GM18519 (cell line): ENCODE measurements at regions not wholly inside any gene's neighbourhood (a gene's known extent, or its start where the extent isn't known, plus 50 kb on each side); places are given as distances from the start of the nearest gene placed in this dataset.
"Not testable (repeated sequence)": the region's sequence is repeated elsewhere in the genome, so short reads cannot be mapped to it uniquely, and the experiment has no call there.

Source experiments
- ATAC-seq: cut with Tn5 transposase; IDR thresholded peaks from one replicate; pipeline ENCODE4 v1.9.1; 2021; ENCODE audit warnings: mild to moderate bottlenecking, moderate library complexity; ENCODE audit not compliant: unreplicated experiment, low FRiP score

DNA sequence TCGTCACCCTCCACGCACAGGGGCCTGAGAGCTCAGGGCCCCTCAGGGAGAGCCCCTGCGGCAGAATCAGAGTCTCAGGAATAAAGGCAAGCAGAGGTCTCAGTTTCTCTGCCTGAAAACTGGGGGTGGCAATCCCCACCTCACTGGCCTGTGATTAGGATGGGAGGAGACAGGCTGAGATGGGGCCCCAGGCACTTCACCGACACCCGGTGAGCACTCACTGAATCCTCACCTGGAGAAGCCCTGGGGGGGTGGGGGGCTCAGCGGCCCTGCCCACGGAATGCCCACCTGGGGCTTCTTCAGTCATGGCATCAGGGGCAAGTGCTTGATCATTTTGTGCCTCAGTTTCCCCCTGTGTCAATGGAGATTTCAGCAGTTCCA is 192.0 kb downstream of the LAT start:
- ATAC-seq: not testable (repeated sequence)

DNA sequence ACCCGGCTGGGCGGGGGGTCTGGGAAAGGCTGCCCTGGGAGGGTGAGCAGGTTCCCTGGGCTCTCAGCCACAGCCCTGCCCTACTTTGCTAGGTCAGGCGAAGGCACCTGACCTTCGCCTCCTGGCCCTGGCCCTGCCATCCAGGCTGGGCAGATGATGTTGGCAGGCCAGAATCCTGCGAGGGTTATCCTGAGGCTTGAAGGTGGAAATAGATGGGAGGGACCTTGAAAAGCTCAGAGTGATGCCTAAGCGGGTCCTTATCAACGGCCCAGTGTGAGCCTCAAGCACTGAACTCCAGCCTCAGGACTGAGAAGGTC is 191.3 kb downstream of the LAT start:
- not testable (repeated sequence) for ATAC-seq

DNA sequence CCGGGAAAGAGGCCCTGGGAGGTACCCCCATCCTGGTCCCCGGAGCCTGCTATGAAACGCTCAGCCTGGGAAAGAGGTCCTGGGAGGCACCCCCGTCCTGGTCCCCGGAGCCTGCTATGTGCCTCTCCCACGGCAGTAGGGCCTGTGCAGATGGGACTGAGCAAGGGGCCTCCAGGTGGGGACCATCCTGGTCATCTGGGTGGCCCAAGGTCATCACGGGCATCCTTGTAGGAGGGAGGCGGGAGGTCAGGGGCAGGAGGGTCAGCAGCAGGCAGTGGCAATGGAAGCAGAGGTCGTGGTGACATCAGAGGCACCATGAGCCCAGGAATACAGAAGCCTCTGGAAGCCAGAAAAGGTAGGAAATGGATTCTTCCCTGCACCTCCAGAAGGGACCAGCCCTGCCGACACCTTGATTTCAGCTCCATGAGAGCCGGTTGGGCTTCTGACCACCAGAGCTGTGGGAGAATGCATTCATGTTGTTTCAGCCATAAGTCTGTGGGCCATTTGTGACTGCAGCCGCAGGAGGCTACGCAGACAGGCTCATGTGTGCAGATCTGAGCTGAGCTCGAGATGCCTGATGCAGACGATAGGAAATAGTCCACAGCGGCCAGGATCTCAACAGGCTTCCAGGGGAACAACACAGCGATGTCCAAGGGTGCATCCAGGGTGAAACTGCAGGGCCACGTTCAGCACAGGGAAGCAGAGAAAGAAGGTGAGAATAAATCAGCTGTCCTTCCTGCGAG is 190.7 kb downstream of the LAT start:
- not testable (repeated sequence) for ATAC-seq

DNA sequence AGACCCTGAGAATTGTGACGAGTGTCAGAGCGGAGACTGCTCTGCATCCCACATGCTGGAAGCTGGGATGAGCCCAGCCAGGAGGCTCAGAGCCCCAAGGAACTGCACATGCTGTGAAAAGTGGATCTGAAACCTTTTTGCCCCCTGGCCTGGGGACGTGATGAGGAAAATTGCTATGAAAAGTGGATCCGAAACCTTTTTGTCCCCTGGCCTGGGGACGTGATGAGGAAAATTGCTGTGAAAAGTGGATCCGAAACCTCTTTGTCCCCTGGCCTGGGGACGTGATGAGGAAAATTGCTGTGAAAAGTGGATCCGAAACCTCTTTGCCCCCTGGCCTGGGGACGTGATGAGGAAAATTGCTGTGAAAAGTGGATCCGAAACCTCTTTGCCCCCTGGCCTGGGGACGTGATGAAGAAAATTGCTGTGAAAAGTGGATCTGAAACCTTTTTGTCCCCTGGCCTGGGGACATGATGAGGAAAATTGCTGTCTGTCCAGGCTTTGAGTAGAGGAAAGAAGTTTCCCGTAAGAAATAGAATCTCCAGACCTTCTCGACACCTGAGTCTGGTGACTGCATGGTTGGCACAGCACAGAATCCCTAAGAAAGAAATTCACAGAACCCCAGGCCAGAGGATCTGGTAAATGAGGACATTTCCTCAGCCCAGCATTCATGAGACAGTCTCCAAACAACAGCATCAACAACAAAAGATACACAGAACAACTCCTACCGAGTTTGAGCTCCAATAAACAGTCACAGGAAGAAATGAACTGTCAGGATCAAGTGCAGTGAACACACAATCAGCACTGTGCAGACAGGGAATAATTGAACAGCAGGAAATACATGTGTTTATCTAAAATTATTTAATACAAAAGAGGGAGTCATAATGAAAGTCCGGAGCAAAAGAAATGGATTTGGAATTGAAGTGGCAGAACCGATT is 188.8 kb downstream of the LAT start:
- ATAC-seq: not testable (repeated sequence)

DNA sequence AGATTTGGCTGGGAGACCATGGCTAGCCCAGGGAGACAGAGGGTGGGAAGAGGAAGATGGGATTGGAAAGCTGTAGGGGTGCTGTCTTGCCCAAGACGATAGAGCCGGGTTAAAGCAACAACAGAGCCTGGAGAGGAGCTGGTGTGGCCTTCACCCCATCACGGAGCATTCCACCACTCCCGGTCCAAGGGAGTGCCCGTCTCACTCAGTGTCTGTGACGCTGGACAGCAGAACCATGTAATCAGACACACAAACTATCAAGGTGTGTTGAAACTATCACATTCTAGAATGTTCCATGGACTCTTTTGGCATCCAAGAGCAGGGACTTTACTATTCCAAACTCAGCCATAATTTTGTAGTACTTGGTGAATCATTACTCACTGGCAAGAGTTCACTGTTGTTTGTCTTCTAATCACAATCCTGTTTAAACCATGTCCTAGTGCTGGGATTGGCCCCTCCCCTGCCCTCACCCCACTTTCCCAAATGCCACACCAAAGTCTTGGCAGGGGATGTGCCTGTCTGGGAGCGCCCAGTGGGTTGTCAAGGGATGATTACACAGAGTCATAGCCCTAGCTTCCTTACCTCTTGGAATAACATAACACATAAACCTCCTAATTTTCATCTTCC is 187.4 kb downstream of the LAT start:
- ATAC-seq: not testable (repeated sequence)

DNA sequence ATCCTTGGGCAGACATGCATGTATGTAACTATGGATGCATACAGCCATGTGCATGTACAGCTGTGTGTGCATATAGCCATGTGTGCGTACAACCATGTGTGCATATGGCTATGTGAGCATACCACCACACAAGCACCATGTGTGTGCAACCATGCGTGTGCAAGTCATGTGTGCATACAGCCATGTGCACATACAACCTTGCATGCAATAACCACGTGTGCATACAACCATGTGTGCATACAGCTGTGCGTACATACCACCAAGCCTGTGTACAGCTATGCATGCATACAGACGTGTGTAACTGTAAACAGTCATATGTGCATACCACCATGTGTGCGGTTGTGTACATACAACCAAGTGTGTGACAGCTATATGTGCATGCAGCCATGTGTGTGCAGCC is 186.4 kb downstream of the LAT start:
- ATAC-seq: not testable (repeated sequence)

DNA sequence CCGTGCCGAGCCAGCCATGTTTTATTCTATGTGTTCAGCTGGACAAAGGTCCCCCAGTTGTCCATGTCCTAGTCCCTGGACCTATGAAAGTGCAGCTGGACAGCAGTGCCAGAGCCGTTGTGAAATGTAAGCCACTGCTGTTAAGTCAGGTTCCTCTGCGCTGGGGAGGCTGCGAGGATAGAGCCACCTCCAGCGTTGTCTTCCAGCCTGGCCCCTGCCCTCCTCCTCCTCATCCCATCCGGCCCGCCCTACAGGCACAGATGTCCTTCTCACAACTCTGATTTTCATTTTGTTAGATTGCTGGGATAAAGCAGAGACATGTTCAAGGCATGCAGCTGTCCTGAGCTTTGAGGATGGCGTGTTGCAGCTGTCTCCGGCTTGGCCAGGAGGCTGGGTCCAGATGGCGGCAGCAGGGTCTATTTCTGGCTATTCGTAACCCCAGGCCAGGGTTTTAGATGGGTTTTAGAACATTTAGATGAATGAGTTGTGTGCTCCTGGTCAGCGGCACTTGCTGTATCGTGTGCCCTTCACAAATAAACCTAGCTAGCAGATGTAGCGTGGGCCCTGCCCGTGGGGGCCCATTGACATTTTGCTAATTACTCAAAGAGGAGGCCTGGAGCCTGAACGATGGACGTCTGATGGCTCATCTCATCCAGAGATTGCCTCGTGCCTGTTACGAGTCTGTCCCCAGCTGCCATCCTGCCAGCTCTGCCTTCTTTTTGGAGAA is 185.7 kb downstream of the LAT start:
- not testable (repeated sequence) for ATAC-seq

DNA sequence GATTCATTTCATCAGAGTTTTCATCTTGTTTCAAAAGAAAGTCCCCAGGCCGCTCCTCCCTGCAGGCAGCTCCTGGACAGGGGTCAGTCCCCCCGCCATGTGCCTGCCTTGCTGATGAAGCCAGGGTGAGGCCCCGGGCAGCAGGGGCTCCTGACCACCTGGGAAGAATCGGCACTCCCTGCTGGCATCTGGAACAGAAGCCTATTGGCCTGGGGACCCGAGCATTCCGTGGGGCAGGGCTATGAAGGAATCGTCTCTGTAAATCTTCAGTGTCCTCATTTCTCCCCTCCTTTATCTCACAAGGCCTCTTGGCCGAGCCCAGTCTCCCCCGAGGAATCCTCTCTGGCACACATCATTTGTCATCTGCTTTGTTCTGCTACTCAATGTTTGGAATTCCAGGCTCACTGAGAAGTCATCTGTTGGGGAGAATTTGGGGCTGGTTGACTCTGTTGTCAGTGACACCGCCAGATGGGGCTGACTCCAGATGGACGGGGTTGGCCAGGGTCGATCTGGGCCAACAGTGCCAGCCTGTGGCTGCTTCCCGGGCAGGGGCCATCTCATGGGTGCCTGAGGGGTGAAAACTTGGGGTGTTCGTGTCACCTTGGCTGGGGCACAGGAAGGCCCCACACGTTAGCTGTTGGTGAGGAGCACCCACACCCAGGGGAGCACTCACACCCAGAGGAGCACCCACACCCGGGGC is 184.6 kb downstream of the LAT start:
- not testable (repeated sequence) for ATAC-seq

DNA sequence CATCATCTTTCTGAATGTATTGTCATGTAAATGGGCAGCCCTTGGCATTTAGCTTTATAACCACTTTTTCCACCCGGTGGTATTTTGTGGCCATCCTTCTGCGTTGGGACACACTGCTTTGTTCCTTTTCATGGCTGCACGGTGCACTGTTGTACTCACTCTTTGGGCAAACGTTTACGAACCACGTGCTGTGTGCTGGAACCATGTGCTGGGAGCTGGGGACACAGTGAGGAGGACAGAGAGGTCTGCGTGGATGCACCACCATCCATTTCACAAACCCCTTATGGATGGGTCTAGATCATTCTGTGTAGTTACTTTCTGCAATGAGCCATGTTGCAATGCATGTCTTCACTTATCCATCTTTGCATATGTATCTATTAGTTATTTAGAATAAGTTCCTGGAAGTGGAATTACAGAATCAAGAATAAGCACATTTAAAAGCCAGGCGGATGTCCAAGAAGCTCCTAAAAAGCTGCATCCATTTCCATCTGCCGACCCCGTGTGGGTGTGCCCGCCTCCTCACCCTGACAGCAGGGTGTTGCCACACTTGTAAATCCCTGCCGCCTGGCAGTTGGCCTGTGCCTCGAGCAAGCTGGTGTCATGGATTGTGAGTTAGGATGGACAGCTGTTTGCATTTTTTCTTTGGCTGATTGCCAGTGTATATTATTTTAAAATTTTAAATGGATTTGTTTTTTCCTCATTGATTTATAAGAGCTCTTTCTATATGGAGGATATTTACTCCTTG is 183.8 kb downstream of the LAT start:
- not testable (repeated sequence) for ATAC-seq

DNA sequence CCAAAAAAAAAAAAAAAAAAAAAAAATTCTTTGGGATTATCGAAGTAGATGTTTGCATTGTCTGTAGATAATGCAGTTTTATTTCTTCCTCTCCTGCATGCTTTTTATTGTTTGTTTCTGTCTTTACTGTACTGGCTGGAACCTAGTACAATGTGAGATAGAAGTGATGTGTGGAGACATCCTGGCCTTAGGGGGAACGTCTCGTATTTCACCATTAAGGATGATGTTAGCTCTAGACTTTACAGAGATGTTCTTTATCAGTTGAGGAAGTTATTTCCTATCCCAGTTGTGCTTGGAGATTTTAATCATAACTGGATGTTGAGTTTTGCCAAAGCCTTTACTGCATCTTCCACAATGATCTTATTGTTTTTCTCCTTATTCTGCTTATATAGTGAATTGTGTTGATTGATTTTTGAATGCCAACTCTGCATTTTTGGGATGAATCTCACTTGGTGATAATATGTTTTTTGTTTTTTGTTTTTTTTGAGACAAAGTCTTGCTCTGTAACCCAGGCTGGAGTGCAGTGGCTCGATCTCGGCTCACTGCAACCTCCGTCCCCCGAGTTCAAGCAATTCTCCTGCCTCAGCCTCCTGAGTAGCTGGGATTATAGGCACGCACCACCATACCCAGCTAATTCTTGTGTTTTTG is 179.7 kb downstream of the LAT start:
- not testable (repeated sequence) for ATAC-seq

DNA sequence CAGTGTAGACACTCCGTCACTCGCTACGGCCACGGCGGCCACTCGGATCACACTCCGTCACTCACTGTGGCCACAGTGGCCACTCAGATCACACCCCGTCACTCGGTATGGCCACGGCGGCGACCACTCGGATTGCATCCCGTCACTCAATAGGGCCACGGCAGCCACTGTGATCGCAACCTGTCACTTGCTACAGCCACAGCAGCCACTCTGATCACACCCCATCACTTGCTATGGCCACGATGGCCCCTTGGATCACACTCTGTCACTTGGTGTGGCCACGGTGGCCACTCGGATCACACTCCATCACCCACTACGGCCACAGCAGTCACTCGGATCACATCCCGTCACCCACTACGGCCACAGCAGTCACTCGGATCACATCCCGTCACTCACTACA is 175.3 kb downstream of the LAT start:
- not testable (repeated sequence) for ATAC-seq

DNA sequence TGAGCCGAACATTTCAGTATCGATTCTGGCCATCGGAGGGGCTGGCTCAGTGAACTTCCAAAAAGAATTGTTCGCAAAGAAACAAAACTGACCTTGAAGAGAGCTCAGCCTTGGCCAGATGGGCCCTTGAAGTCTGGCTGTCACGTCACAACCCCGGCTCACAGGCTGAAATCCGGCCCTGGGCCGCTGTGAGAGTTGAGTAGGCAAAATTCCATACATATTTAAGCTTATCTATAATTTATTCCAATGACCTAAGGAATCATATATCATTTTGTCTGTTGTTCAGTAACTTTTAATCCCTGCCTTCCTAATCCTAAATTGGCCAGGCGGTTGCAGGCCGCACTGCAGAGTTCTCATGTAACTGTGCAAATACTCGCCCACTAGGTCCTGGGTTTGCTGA is 174.8 kb downstream of the LAT start:
- ATAC-seq: not testable (repeated sequence)

DNA sequence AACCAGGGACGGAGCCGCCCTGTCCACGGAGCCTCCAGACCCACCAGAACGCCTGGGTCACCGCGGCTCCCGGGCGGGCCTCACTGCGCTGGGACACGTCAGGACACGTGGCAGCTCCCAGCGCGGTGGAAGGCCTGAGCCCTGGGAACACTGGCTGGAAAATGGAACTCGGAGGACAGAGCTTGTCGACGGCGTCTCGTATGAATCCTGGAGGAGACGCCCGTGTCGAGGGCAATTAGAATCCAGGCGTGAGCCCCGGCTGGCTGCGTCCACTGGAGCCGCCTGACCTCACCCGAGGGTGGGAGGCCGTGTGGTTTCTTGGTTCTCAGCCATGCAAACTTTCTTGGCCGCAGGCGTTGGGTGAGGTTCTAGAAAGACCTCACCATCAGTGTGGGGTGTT is 173.9 kb downstream of the LAT start:
- ATAC-seq: no peak

DNA sequence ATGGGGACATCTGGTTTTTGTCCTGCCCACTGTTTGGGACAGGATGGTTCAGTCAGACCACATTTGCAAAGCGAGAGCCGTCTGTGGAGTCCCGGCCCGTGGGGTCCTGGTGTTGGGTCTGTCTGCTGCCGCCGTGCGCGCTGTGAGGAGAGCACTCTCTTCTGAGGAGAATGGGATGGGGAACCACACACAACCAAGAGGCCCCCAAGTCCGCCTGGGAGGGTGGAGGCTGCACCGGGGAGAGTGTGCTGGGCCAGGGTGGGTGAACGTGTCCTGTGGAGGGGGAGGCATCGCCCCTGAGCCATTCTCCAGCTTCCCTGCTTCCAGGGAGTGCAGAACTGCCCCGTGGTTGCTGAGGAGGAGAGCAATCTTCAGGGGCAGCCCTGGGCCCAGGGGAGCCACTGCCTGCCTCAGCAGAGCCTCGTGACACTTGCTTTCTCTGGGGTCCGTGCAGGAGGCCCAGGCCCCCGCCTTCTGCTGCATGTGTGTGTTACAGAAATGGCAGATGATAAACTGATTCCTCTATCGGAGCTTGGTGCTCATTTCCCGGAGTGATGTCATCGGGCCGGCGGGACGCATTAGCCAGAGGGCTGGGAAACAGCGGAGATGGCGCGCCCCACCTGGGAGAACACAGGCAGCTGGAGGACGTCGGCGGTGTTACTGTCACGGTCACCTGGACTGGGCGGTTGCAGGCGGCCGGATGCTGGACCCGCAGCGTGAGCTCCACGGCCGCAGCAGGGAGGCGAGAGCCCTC is 173.4 kb downstream of the LAT start:
- ATAC-seq: not testable (repeated sequence)

DNA sequence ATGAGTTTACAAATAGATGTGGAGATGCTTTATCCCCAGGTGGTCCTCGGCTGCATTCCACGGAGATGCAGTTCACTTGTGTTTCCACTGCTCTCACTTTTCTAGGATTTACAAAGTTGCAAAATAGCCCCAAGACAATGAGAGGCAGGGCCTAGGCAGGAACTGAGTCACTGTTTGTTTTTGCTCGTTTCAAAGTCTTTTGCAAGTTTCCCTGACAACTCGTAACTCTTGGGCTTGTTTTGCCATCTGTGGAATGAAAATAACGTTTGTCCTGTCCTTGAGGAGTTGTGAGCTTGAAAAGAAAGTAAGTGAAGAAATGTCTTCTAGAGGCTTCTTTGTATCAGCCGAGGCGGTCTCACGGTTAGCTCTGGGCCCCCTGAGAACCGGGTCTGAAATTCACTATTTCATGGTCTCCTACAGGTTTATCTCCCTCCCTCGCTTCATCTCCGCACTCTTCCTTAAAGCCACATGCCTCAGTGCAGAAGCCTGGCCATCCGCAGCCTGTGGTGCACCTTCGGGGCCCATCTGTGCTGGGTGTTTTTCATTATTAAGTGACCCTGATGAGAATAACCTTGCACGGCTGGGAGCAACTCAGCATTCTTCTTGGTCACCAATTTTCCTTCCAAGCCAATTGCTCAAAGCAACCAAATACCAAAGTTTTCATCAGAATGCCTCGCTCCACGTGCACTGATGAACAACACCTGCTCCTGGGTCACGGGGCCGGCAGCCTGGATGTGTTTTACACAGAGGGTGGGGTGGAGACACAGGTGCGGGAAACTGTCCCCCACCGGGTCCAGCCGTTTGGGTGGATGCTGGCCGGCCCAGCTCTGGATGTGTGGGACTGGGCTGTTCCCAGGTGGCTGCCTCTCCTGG is 172.4 kb downstream of the LAT start:
- ATAC-seq: not testable (repeated sequence)

DNA sequence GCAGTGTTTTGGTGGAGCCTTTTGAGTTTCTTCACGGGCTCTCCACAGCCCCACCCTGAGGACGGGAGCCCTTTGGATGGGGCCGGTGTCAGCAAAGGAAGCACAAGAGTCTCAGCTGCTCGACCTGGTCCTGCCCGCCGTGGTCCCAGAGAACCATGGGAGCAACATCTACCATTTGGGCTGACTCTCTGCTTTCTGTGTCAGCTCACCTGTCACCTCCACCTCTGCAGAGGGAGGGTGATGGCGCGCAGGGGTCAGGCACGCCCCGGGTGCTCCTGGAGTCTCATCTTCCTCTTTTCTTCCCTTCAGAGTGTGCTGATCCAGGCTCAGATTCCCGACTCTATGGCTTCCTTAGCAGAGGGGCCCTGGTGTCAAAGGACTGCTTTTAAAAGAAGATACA is 171.7 kb downstream of the LAT start:
- ATAC-seq: no peak

DNA sequence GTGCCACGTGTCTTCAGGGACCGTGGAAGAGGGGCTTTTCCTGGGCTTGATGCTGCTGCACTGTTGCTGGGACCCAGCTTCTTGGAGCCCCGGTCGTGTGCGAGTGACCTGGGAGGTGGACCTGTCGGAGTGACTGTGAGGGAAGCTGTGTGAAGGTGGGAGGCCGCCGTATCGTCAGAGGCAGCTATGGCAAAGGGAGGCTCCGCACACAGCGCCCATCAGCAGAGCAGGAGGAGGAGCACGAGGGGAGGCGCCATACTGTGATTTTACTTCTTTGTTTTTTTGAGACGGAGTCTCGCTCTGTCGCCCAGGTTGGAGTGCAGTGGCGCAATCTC is 171.0 kb downstream of the LAT start:
- ATAC-seq: not testable (repeated sequence)
